ENCODE measurements at regions not wholly inside any gene's neighbourhood (a gene's known extent, or its start where the extent isn't known, plus 50 kb on each side); places are given as distances from the start of the nearest gene placed in this dataset.

DNA sequence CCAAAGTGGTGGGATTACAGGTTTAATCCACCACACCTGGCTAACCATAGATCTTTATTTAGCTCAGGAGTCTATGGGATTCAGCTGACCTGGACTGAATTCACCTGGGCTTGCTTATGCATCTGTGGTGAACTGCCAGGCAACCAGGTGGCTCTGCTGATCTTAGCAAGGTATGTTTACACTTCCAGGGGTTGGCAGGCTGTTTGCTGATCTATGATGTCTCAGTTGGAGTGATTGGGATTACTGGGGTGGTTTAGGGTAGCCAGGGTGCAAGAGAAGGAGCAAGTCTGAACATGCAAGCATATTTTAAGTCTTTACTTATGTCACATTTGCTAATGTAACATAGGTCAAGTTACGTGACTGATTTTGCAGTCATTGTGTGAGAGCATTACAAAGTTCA lies 63.6 kb upstream of the JAK2 start:
- TF ChIP-seq GATA1 (IDR thresholded peaks at IDR 0.05; ENCODE audit: low read depth, low read length) (no peak), POLR2A (IDR thresholded peaks at IDR 0.05; ENCODE audit: low read length) (no peak)
- no peak for DNase-seq

DNA sequence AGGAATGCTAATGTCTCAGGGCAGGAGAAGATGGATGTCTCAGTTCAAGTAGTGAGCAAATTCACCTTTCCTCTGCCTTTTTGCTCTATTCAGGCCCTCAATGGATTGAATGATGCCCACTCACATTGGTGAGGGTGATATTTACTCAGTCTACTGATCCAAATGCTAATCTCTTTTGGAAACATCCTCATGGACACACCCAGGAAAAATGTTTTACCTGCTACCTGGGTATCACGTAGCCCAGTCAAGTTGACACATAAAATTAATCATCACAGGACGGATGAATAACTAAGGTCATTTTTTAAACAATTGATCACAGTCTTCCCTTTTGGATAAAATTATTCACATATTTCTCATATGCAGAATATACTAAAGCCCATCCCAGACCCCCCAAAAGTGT lies 63.0 kb upstream of the JAK2 start:
- no peak for DNase-seq
- TF ChIP-seq POLR2A (IDR thresholded peaks at IDR 0.05; ENCODE audit: low read length) (no peak), GATA1 (IDR thresholded peaks at IDR 0.05; ENCODE audit: low read depth, low read length) (no peak)

- TF ChIP-seq GATA1 (IDR thresholded peaks at IDR 0.05; ENCODE audit: low read depth, low read length) (no peak), POLR2A (IDR thresholded peaks at IDR 0.05; ENCODE audit: low read length) (no peak)
Observed at GRCh38 chr9:4922730-4923129, 62.3 kb upstream of the JAK2 start.

GRCh38 chr9:4923141-4923540 lies 61.9 kb upstream of the JAK2 start:
- DNase-seq = no peak
- TF ChIP-seq POLR2A (IDR thresholded peaks at IDR 0.05; ENCODE audit: low read length) (no peak), GATA1 (IDR thresholded peaks at IDR 0.05; ENCODE audit: low read depth, low read length) (no peak)

More at GRCh38 chr9:4922730-4923129, 62.3 kb upstream of the JAK2 start:
- peak; percentile 23 to 25 for DNase-seq

- TF ChIP-seq GATA1 (IDR thresholded peaks at IDR 0.05; ENCODE audit: low read depth, low read length) (no peak), POLR2A (IDR thresholded peaks at IDR 0.05; ENCODE audit: low read length) (no peak)
- DNase-seq = peak; percentile 79 to 80
Observed at GRCh38 chr9:4923580-4924544, 61.2 kb upstream of the JAK2 start.

- DNase-seq = no peak
- TF ChIP-seq GATA1 (IDR thresholded peaks at IDR 0.05; ENCODE audit: low read depth, low read length) (no peak), POLR2A (IDR thresholded peaks at IDR 0.05; ENCODE audit: low read length) (no peak)
Observed at GRCh38 chr9:4926239-4926638, 58.8 kb upstream of the JAK2 start.

DNA sequence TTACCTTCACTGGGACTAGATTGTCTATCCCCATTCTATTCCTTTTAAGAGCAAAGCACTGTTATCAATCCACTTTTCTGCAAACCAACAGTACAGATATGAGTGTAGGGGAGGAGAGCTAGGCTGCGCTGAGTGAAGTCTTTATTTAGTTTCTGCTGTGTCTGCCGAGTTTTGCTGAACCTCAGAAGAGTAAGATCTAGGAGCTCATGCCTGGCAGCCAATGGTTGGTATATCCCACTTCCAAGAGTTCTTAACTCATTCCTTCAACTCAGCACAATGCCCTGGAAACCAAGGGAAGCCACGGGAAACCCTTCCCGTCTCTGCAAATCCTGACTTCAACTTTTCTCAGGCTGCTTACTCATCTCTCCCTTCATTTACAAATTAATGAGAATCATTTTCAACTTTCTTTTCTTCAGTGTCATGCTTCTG lies 58.0 kb upstream of the JAK2 start:
- peak; percentile 41 to 45 for DNase-seq
- TF ChIP-seq POLR2A (IDR thresholded peaks at IDR 0.05; ENCODE audit: low read length) = no peak
- no peak for TF ChIP-seq GATA1 (IDR thresholded peaks at IDR 0.05; ENCODE audit: low read depth, low read length)

DNA sequence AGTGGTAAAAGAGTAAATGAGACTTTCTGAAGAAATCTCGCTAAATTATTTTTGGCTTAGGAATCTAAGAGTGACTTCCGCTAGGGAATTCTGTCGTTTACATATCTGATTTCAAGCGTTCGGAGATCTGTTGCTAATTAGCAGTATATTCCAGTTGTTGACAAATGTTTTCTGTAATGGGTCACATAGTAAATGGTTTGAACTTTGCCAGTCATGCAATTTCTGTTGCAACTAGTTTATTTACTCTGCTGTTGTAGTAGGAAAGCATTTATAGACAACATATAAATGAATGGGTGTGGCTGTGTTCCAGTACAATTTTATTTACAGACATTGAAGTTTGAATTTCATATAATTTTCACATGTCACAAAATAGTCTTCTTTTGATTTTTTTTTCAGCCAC lies 57.4 kb upstream of the JAK2 start:
- TF ChIP-seq POLR2A (IDR thresholded peaks at IDR 0.05; ENCODE audit: low read length) = no peak
- no peak for TF ChIP-seq GATA1 (IDR thresholded peaks at IDR 0.05; ENCODE audit: low read depth, low read length)

DNA sequence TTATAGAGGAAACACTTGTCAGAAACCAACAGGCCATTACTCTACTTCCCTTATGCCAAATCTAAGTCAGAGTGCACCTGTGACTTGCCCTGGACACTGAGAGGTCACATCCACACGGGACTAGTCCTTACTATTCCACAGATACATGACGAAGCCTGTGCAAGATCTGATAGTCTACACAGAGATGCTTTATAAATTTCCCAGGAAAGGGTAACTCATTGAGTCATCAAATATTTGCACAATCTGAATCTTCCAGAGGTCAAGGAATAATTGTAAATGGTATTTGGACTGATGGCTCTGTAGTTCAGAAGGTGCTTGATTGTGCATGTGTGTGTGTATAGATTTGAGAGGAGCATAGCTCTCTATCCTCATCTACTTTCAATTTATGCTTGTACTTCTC lies 55.2 kb upstream of the JAK2 start:
- TF ChIP-seq POLR2A (IDR thresholded peaks at IDR 0.05; ENCODE audit: low read length) = no peak
- TF ChIP-seq GATA1 (IDR thresholded peaks at IDR 0.05; ENCODE audit: low read depth, low read length) = no peak
- DNase-seq = no peak

More for the DNA sequence above, 57.4 kb upstream of the JAK2 start:
- no peak for DNase-seq

DNA sequence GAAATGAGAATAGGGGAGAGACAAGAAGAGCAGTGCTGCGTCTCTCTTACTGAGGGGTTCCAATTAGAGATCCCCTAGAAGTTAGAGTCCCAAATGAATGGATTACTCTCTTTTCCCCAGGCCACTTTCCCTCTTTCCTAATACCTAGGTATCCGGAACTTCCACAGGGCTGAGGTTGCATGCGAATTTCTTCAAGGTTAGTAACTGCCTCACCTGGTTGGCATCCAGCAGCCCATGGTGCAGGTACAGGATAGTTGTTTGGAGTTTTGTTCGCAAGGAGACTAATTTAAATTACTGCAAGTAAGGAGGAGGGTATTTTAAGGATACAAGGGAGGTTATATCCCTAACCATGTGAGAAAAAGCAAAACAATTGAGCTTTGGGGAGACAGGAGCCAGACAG lies 52.4 kb upstream of the JAK2 start:
- TF ChIP-seq GATA1 (IDR thresholded peaks at IDR 0.05; ENCODE audit: low read depth, low read length) = no peak
- TF ChIP-seq POLR2A (IDR thresholded peaks at IDR 0.05; ENCODE audit: low read length) = no peak
- no peak for DNase-seq

DNA sequence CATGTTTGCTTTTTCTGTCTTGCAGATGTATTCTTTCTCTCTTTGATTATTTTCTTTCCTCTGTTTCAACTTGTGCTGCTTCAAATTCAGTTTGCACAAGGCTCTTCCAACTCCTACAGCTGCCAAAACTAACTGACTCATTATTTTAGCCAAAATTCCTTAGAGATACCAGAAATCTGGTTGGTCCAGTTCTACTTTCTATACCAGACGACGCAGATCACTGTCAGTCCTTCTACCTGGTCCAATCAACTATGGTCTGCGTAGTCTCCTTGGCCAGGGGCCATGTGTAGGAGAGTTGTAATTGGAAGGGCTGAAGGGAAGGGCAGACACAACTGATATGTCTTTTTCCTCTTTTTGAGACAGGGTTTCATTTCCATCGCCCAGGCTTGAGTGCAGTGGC lies 51.9 kb upstream of the JAK2 start:
- DNase-seq = no peak
- TF ChIP-seq GATA1 (IDR thresholded peaks at IDR 0.05; ENCODE audit: low read depth, low read length) = no peak
- no peak for TF ChIP-seq POLR2A (IDR thresholded peaks at IDR 0.05; ENCODE audit: low read length)

- TF ChIP-seq GATA1 (IDR thresholded peaks at IDR 0.05; ENCODE audit: low read depth, low read length) = no peak
- no peak for TF ChIP-seq POLR2A (IDR thresholded peaks at IDR 0.05; ENCODE audit: low read length)
- no peak for DNase-seq
Observed at GRCh38 chr9:4933861-4934260, 51.2 kb upstream of the JAK2 start.

- no peak for DNase-seq
Observed at GRCh38 chr9:4935001-4935672, 49.9 kb upstream of the JAK2 start.

More at GRCh38 chr9:4935001-4935672, 49.9 kb upstream of the JAK2 start:
- TF ChIP-seq POLR2A (IDR thresholded peaks at IDR 0.05; ENCODE audit: low read length) (no peak), GATA1 (IDR thresholded peaks at IDR 0.05; ENCODE audit: low read depth, low read length) (no peak)
